Peyer's patch (tissue), 4 donors: ENCODE measurements at regions not wholly inside any gene's neighbourhood (a gene's known extent, or its start where the extent isn't known, plus 50 kb on each side); places are given as distances from the start of the nearest gene placed in this dataset.

Experiments used
- CTCF ChIP-seq, 6 experiments: fragments of 450-650 bp in 4 of 6; fragments of 200-600 bp in 2 of 6; sonication (generic) in 1 of 6; IDR thresholded peaks; one replicate each; pipeline ENCODE4 v1.5.1; 2017 to 2019; ENCODE audit warnings: antibody characterized with exemption in 6 of 6, mild to moderate bottlenecking in 3 of 6, moderate library complexity in 1 of 6
- POLR2A ChIP-seq, 2 donors: fragments of 450-650 bp; IDR thresholded peaks; one replicate each; pipeline ENCODE4 v1.5.1; 2017; ENCODE audit warnings: antibody characterized with exemption in 2 of 2, mild to moderate bottlenecking in 2 of 2, moderate library complexity in 2 of 2

- TF ChIP-seq CTCF (IDR thresholded peaks at IDR 0.05) (no peak), POLR2A (IDR thresholded peaks at IDR 0.05) (no peak)
These were observed 467.9 kb upstream of the ATP11B start for GRCh38 chr3:182325213-182325950.
